ENCODE measurements at regions not wholly inside any gene's neighbourhood (a gene's known extent, or its start where the extent isn't known, plus 50 kb on each side); places are given as distances from the start of the nearest gene placed in this dataset.

DNA sequence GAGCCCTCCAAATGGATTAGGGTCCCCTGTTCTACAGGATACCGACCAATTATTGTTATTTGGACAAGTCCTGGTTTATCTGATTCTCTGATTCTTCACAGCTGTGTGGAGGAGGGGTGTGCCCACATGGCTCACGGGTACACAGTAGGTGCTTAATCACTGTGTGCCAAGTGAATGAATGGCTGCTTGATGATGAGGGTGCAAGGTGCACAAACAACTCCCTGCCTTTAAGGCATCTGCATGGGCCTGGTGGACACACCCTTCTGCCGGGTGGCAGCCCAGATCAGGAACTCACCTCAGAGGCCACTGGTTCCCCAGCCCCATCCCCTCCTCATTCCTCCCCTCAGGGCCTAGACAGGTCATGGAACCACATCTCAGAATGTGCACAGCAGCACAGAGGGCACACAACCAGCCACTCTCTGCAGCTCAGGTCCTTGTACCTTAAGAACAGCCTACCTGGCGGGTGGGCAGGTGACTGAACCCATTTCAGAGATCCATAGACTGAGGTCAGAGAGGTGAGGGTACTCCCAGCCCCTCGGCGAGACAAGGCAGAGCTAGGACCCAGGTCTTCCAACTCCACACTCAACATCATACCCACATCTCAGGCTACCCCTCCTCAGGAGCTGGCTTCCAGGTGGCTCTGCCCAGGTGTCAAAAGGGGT lies 50.3 kb downstream of the SHANK2 start:
- DNase-seq (ENCODE audit: low spot score), result no peak

DNA sequence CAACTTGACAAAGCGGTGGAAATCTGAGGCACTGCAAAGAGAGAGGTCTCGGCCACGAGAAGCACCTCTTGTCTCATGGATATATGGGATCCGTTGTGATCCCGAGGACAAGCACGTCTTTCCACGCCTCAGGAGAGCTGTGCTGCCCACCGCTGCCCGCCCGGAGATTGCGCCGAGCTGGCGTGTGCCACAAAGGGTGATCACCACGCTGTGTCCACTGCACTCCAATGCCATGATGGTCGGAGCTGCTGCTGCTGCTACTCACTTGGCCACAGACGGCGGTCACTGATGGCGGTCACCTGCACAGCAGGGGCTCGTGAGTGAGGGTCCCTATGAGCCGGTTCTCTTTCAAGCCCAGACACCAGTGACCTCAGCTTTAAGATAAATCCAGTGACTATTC lies 51.1 kb downstream of the SHANK2 start:
- no peak for DNase-seq (ENCODE audit: low spot score)

DNA sequence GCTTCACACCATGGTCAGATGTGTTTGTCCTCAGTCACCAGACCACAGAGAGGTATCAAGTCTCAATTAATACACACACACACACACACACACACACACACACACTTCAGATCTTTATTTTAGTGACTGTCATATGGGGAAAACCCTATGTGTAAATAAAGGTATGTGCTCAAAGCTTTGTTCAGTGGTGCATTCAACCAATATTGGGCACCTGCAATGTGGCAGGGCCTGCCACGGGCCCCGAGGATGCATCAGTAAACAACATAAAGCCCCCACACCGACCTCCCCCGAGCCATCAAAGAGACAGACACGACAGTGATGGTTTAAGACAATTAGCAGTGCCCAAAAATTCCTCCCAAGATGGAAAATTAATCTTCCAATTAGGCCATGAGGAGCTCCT lies 51.6 kb downstream of the SHANK2 start:
- DNase-seq (ENCODE audit: low spot score), result no peak

DNA sequence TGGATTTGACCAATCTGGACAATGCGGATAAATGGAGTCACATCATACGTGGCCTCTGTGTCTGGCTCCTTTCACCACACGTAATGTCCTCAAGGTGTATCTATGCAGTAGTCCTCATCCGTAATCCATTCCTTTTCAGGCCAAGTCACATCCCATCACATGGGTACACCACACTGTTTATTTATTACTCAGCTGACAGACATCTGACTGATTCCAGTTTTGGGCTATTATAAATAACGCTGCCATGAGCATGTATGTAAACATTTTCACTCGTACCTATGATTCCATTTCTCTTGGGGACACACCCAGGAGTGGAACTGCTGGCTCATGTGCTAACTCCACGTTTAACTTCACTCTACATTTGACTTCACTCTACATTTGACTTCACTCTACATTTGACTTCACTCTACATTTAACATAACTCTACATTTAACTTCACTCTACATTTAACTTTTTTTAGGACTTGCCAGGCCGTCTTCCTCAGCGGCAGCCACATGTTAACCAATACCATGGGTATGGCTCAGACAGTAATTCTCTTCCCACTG lies 52.1 kb downstream of the SHANK2 start:
- no peak for DNase-seq (ENCODE audit: low spot score)

DNA sequence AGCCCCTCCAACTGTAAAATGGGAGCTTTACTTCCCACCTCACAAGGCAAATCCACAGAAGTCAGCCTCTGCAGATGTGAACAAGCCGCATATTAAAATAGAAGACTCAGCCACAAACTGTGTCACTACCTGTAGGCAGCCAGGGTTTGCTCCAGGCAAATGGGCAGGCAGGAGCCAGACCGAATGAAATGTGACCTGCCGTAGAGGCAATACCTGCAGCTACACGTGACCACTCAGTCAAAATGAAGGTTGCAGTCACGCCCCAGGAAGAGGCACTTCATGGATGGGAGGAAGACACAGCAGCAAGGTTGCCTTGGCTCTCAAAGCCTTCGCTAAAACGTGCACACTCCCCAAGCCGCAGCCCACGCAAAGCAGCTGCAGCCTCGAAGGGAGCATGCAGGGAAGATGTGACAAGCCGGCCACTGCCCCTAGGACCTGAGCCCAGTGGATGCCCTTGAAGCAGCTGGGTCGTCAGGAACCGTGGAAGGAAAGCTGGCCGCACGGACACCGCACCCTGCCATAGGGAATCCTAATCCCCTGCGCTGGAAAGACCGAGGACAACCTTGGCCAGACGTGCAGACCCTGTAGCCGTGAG lies 53.1 kb downstream of the SHANK2 start:
- no peak for DNase-seq (ENCODE audit: low spot score)

DNA sequence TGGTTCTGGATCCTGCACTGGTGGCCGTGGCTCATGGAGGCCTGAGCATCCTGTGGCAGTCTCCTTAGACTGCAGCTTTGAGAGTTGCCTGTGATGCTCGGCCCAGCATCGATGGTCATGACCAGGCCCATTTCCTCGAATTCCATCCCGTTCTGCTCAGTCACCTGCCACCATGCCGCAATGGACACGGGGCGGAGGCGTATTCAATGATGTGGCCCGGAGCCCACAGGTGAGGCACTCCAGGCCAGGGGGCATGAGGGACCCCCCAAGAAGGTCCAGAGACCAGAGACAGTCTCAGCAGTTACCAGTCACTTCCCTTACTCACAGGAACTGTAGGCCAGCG lies 53.6 kb downstream of the SHANK2 start:
- DNase-seq (ENCODE audit: low spot score), result no peak

DNA sequence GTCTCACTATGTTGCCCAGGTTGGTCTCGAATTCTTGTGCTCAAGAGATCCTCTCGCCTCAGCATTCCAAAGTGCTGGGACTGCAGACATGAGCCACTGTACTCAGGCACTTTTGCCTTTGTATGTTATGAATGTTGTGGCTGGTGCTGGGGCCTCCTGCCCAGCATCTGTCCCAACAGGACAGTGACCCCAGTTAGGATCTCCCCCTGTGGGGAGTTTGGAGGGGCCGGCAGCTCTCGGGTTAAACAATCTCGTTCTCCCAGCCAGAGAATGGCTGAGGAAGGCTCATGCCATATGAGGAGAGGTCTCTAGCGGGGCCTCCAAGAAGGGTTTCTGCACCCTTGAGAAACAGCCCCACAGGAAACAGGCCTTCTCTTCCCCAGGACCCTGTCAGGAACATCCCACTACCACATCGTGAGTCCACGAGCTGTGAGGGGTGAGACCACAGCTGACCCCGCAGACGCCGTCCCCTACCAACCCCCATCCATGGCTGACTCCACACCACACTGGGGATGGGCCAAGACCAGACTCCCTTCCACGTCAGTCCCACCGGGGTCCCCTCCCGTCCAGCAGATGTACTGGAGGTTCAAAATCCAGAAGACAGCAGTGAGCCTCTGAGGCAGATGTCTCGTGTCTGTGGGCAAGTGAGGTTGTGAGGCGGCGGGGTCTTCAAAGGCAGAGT lies 54.1 kb downstream of the SHANK2 start:
- no peak for DNase-seq (ENCODE audit: low spot score)

DNA sequence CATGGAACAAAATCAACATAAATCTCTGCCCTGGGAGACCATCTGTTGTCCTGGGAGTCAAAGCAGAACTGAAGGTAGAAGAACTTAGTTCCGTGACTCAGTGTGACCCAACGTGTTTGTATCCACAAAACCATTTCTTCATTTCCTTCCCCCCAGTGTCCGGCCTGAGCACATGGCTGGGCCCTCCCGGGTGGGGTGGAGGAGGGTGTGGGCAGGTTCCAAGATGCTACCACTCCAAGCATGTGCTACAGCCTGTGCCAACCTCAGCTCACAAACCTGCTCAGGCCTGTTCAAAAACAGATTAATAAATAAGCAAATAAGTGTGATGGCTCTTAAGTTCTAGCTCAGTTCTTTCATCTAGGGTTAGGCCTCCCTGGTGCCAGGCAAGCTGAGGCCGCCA lies 55.3 kb downstream of the SHANK2 start:
- DNase-seq (ENCODE audit: low spot score), result no peak

DNA sequence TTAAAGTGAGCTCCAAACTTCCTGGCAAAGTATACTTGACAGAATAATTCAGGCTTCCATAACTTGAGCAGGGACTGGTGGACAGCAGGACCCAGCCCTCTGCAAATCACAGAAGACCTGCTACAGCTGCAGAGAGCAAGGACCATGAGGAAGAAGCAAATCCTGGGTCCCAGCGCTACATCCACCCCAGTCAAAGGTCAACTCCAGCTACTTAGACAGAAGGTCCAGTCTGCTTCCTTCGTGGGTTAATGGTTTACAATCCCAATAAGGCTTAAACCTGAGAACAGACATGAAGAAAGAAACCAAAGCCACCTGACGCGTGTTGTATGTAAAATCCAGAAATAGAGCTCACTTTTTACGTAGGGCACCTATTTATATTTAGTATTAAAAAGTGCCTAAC lies 57.7 kb downstream of the SHANK2 start:
- DNase-seq (ENCODE audit: low spot score), result no peak

DNA sequence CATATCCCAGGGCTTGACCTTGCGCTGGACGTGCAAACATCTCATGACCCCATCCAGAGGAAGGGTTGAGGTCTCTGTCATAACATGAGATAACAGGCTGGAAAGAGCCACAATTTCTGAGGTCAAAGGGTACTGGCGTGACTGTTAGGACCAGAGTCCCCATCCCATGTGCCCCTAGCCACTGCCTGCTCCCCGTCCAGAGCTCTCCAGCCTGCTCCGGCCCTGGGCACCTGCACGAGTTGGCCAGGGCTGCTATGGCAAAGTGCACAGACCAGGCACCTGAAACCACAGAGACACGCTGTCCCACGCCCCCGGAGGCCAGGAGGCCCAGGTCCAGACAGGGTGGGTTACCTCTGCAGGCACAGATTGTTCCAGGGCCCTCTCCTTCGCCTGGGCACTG lies 58.9 kb downstream of the SHANK2 start:
- no peak for DNase-seq (ENCODE audit: low spot score)

DNA sequence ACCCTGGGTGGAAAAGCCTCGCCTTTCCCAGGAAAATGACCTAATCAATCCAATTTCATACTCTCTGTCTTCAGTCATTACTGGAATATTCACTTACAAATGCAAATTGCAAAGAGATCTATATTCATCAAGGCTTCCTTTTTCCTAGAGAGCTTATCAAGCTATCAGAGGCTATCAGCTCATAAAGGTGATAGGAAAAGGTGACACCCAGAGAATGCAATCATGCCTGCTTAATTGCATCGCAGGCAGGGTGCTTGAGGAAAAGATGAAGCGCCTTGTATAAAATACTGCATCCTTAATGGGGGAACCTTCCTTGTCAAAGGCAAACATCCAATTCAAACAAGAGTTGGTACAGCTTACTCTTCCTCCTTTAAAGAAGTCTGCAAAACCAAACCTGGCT lies 59.7 kb downstream of the SHANK2 start:
- no peak for DNase-seq (ENCODE audit: low spot score)

DNA sequence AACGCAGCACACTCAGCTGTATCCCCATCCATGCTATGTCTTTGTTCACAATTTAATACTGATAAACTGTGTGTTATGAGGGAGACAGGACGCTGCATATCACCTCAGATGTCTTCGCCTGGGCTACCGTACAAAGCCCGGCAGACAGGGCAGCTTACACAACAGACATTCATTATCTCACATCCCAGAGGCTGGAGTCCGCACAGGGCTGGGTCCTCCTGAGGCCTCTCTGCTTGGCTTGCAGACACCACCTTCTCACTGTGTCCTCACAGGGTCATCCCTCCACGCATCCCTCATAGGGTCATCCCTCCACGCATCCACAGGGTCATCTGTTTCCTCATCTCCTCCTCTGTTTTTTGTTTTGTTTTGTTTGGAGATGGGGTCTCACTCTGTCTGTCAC lies 61.2 kb downstream of the SHANK2 start:
- DNase-seq (ENCODE audit: low spot score), result no peak

DNA sequence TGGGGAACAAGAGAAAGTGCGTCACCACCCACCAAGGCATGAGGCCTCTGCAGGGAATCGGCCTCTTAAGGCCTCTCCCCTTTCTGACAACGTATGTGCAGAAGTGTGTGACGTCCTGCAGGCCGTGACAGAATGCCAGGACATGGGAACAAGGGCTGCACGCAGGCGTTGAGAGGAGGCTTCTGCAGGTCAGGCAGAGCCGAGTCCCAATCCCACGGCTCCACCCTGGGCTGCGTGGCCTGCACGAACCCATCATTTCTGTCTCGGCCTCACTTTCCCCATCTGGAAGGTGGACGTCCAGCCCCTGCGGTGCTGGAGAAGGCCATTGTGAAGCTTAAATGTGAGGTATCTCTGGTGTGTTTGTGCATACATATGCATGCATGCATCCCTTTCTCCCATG lies 61.8 kb downstream of the SHANK2 start:
- DNase-seq (ENCODE audit: low spot score), result no peak

DNA sequence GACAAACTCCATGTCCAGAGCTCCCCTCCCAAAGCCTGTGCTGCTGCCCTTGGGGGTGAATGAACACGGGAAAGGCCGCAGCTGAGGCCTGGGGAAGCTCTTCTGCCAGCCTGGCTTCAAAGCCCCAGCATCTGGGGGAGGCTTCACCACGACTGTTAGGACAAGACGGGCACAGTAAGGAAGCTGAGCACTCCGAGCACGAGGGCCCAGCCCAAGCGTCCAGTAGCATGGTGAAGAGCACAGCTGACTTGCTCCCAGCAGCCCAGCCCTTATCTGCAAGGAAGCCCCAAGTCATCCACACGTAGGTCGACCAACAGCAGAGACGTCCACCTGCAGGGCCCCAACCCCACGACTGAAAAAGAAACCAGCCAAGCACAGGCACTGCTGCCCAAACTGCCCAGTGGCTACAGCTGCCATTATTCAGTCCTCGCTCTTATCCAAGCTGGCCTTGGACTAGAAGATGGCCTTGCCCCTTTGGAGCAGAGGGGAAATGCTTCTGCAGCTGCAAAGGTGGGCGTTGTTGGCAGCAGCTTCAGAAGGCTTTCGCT lies 62.5 kb downstream of the SHANK2 start:
- no peak for DNase-seq (ENCODE audit: low spot score)

DNA sequence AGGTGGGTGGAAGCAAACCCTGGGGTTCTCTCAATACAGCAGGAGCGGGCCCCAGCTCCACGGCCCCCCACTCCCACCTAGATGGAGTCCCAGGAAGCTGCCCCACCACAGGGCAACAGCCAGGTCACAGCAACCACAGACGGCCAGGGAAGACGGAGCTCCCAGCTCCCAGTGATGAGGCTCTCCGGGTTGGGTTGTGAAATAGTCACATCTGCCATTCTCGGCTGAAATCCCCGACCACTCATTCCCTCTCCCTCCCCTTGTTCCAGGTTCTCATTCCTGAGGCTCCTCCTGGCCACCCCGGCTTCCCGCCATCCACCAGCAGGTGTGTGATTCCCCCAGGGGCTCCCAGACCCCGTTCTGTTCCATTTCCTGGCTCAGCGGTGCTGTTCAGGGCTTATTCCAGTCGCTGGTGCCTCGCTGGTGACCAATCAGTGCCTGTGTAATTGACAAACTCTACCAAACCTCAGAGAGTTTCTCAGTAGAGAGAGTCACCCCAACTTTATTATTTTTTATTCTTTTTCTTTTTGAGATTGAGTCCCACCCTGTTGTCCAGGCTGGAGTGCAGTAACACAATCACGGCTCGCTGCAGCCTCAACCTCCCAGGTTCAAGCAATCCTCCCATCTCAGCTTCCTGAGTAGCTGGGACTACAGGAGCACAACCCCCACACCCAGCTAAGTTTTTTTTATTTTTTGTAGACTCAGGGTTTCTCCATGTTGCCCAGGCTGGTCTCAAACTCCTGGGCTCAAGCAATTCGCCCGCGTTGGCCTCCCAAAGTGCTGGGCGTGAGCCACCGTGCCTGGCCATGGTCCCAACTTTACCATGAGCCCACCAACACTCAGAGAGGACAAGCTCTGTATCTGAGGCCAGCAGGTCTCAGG lies 63.2 kb downstream of the SHANK2 start:
- no peak for DNase-seq (ENCODE audit: low spot score)

DNA sequence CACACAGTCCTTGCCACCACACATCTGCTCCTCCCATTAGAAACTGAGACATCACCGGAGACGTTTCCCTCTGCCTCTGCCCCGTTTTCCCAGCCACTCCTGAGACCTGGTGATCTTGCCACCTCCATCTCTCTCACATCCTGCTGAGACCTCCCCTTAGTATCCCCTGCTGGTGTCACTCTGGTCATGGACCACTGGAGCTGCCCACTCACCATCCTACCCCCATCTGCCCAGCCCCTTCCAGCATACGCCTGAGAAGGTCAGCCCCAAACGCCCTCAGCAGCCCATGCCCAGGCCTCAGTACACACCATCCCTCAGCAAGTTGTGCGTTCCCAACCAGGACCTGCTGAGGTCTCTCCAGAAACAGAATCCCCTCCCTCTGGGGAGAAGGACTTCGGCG lies 64.3 kb downstream of the SHANK2 start:
- DNase-seq (ENCODE audit: low spot score), result no peak

DNA sequence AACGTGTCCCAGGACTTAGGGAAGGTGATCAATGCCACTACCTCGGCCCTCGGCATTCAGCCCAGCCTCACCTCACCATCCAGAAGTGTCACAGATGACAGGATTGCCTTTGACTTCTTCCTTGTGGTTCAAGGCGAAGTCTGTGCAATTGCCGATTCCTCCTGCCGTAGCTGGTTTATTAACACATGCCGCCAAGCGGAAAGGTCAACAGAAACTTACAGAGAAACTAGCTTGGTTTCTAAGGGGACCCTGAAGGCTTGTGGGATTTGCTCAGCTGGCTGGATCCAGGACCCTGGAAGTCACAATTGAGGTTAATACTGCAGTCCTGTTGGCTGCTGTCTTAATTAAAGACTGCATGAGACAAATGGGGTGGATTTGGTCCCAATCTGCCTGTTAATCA lies 65.6 kb downstream of the SHANK2 start:
- no peak for DNase-seq (ENCODE audit: low spot score)

DNA sequence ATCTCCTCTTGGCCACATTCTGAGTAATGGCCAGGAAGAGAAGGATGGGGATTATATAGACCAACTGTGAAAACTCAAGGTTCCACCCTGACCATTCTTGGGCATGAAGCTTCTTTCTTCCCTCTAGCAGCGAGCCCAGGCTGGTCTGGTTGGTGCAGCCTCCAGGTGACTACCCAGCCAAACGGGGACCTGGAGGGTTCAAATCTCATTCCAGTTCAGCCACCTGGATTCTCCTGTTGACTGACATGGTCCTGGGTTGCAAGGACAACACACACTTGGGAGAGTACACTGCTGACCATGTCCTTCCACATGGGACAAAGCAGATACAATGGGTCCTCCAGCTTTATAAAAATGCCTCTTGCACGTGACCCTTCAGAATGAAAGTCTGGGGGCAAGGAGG lies 67.0 kb downstream of the SHANK2 start:
- no peak for DNase-seq (ENCODE audit: low spot score)

DNA sequence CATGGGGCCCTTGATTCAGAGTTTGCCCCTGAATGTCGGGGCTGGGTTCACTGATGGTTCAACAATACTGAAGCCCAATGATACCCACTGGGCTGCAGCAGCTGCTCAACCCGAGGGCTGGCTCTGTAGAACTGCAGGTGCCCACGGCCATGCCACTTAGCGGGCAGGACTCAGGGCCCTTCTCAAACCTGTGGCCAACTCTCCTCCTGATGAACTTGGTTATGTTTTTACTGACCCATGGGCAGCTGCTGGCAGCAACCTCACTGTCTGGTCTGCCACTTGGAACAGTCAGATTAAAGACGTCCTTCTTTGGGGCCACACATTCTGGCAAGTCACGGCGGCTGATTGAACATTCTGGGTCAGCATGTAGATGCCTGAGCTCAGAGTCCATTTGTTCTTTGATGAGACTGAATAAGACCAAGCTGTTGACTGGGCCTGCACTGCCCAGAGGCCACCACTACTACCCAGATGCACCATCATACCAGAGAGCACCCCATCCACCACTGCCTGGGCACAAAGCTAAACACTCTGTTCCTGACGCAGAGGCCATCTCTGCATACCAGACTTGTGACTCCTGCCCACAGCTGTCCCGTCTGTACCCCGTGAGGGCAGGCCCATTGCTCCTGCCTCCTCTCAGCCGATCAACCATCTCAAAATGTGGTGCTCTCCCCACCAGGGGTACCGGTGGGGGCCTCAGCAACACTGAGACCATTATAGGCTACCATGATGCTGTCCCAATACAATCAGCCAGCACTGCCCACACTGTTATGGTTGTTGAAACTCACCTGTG lies 67.8 kb downstream of the SHANK2 start:
- no peak for DNase-seq (ENCODE audit: low spot score)

DNA sequence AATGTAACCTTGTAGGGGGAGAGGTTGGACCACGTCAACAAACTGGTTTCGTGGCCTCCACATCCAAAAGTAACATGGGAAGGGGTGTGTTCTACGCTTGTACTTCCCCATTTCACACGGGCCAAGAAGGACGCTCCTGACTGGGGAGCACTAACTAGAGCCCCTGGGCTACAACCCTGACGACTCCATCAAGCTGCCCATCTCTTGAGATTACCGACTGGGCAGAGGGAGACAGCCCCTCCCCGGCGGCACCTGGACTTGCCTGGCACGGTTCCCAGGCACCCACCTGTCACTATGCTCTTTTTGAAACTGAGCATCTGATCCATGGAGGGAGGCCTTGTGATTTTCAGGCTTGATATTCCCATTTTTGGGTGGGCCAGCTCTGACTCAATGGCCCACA lies 68.5 kb downstream of the SHANK2 start:
- no peak for DNase-seq (ENCODE audit: low spot score)
